GM21723 (cell line): ENCODE measurements at regions not wholly inside any gene's neighbourhood (a gene's known extent, or its start where the extent isn't known, plus 50 kb on each side); places are given as distances from the start of the nearest gene placed in this dataset.
"Not testable (repeated sequence)": the region's sequence is repeated elsewhere in the genome, so short reads cannot be mapped to it uniquely, and the experiment has no call there.

Experiments used
- ATAC-seq: cut with Tn5 transposase; IDR thresholded peaks from one replicate; pipeline ENCODE4 v1.9.1; 2021; ENCODE audit warnings: mild to moderate bottlenecking, moderate library complexity; ENCODE audit not compliant: unreplicated experiment

- no peak for ATAC-seq
Observed at GRCh38 chr4:129971419-129971818, 875.5 kb downstream of the C4orf33 start.

- no peak for ATAC-seq
Observed at GRCh38 chr4:129972257-129972656, 876.3 kb downstream of the C4orf33 start.

GRCh38 chr4:129974730-129975129, 878.8 kb downstream of the C4orf33 start:
- no peak for ATAC-seq

- ATAC-seq: no peak
Observed at GRCh38 chr4:129978315-129978714, 882.4 kb downstream of the C4orf33 start.

- ATAC-seq: no peak
Observed at GRCh38 chr4:129988957-129989356, 893.0 kb downstream of the C4orf33 start.

GRCh38 chr4:129994715-129995114, 898.8 kb downstream of the C4orf33 start:
- ATAC-seq: no peak

- no peak for ATAC-seq
Observed at GRCh38 chr4:129998436-129999150, 902.6 kb downstream of the C4orf33 start.

GRCh38 chr4:129999156-129999555, 903.2 kb downstream of the C4orf33 start:
- no peak for ATAC-seq

GRCh38 chr4:130008461-130008860, 912.5 kb downstream of the C4orf33 start:
- ATAC-seq: no peak

- not testable (repeated sequence) for ATAC-seq
Observed at GRCh38 chr4:130012806-130013205, 916.9 kb downstream of the C4orf33 start.

GRCh38 chr4:130021706-130022105, 925.8 kb downstream of the C4orf33 start:
- no peak for ATAC-seq

GRCh38 chr4:130023088-130023487, 927.1 kb downstream of the C4orf33 start:
- no peak for ATAC-seq

GRCh38 chr4:130025701-130026100, 929.7 kb downstream of the C4orf33 start:
- no peak for ATAC-seq

GRCh38 chr4:130026185-130026584, 930.2 kb downstream of the C4orf33 start:
- ATAC-seq: no peak

GRCh38 chr4:130027973-130028372, 932.0 kb downstream of the C4orf33 start:
- ATAC-seq: no peak

- ATAC-seq: peak; percentile 79
Observed at GRCh38 chr4:130028552-130028951, 932.6 kb downstream of the C4orf33 start.

GRCh38 chr4:130029442-130029841, 933.5 kb downstream of the C4orf33 start:
- no peak for ATAC-seq

GRCh38 chr4:130031858-130032257, 935.9 kb downstream of the C4orf33 start:
- ATAC-seq: no peak

GRCh38 chr4:130033657-130034056, 937.7 kb downstream of the C4orf33 start:
- ATAC-seq: not testable (repeated sequence)

- ATAC-seq: no peak
Observed at GRCh38 chr4:130034876-130035275, 938.9 kb downstream of the C4orf33 start.

GRCh38 chr4:130035391-130035790, 939.4 kb downstream of the C4orf33 start:
- ATAC-seq: no peak

GRCh38 chr4:130037866-130038265, 941.9 kb downstream of the C4orf33 start:
- not testable (repeated sequence) for ATAC-seq

- ATAC-seq: not testable (repeated sequence)
Observed at GRCh38 chr4:130038540-130038939, 942.6 kb downstream of the C4orf33 start.
